OCI-LY3 (cell line): ENCODE measurements at regions not wholly inside any gene's neighbourhood (a gene's known extent, or its start where the extent isn't known, plus 50 kb on each side); places are given as distances from the start of the nearest gene placed in this dataset.

Source experiments
- EZH2phosphoT487 ChIP-seq: fragments of 200-600 bp; shearing (Covaris generic); IDR thresholded peaks from 2 replicates; pipeline ENCODE4 v1.6.1; 2018; ENCODE audit warnings: antibody characterized with exemption, mixed run types, low read depth
- TF ChIP-seq, protein P1 (sequence below): fragments of 200-600, 300-600 bp; sonication (generic); IDR thresholded peaks from 2 replicates; pipeline ENCODE4 v1.5.1; 2014; ENCODE audit warnings: antibody characterized with exemption, low read length, low read depth

DNA sequence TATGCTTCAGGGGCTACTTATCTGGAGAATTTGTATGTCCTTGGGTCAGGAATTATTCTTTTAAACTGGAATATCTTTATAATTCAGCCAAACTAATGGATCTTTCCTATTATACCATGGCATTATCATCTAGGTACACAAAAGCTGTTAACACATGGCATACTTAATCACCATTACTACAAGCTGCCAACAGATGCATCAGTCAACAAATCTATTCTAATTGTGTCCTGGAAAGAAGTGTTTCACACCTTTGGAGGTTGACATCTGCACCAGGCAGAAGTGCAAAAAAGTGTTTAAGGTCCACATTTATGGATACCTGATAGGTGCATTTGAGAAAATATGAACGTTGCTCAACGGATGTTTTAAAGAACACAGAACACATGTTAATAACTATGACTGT lies 470.2 kb upstream of the ADGRL2 start:
- TF ChIP-seq EZH2phosphoT487: no peak
- TF ChIP-seq, protein P1, sequence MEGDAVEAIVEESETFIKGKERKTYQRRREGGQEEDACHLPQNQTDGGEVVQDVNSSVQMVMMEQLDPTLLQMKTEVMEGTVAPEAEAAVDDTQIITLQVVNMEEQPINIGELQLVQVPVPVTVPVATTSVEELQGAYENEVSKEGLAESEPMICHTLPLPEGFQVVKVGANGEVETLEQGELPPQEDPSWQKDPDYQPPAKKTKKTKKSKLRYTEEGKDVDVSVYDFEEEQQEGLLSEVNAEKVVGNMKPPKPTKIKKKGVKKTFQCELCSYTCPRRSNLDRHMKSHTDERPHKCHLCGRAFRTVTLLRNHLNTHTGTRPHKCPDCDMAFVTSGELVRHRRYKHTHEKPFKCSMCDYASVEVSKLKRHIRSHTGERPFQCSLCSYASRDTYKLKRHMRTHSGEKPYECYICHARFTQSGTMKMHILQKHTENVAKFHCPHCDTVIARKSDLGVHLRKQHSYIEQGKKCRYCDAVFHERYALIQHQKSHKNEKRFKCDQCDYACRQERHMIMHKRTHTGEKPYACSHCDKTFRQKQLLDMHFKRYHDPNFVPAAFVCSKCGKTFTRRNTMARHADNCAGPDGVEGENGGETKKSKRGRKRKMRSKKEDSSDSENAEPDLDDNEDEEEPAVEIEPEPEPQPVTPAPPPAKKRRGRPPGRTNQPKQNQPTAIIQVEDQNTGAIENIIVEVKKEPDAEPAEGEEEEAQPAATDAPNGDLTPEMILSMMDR: no peak
